HG03469 (cell line): ENCODE measurements at regions not wholly inside any gene's neighbourhood (a gene's known extent, or its start where the extent isn't known, plus 50 kb on each side); places are given as distances from the start of the nearest gene placed in this dataset.
"Not testable (repeated sequence)": the region's sequence is repeated elsewhere in the genome, so short reads cannot be mapped to it uniquely, and the experiment has no call there.

Experiments used
- ATAC-seq: cut with Tn5 transposase; IDR thresholded peaks from one replicate; pipeline ENCODE4 v1.9.1; 2021; ENCODE audit warnings: mild to moderate bottlenecking, moderate library complexity, moderate number of reproducible peaks; ENCODE audit not compliant: unreplicated experiment

DNA sequence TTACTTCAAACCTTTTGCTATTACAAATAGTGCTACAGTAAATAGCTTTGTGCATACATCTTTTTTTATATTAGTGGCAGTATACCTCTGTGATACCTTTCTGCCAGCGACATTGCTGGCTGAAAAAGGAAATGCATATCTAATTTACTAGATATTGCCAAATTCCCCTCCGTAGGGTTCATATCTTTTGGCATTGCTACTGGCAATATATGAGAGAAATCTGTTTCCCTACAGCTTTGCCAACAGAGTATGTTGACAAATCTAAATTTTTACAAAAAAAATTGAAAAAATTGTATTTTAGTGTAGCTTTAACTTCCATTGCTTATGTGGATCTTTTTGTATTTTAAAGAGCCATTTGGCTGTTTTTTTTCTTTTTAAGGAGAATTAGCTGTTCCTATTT, 426.7 kb downstream of the TRIB2 start:
- no peak for ATAC-seq

DNA sequence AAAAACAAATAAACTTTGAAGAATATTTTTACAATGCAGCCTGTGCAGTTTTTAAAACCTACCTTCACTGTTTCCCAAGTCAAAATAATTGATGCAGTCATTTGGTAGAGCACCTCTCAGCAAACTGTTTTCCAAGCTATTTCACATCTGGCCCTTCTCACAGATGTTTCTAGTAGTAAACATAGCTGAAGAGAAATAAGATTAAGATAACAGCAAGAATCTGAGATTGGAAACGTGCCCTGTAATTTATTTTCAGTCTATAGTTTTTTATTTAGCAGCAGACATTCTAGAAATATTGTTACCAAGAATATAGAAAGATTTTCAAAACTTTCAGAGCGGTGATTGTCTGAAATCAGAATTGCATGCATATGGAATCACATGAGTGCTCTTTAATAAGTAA, 440.2 kb downstream of the TRIB2 start:
- no peak for ATAC-seq

DNA sequence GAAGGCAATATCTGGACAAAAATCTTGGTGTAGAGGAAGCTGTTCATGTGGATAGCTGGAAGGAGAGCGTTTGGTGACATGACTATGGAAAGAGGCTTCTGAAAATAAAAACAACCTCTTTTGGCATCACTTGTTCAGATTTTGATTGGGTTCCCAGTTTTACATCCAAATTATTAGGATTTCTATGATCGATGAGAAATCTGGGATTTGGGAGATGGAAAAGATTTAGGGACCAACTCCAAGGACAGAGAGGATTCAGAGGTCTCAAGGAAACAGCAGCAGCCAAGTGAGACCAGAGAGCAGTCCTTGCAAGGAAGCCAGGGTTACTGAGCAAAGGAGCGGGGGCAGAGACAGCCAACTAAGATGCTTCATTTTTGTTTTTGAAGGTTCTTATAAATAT, 441.7 kb downstream of the TRIB2 start:
- ATAC-seq, result no peak

DNA sequence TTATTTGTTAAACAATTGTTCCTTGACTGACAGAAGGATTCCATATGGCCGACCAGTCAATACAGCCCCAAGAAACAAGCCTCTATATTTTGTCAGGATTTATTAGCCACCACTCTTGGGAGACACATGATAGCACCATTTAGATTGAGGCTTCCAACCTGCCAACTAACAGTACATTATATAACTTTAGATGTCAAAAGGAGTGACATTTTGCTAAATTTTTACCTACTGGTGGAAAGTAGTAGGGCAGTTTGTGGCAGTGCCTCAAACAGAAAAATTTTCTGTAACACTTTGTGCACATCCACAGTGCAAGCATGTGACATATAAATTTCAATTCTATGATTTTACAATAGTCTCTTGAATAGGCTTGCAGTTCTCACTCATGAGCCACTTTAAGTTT, 464.0 kb downstream of the TRIB2 start:
- no peak for ATAC-seq

GRCh38 chr2:13193075-13193474, 476.3 kb downstream of the TRIB2 start:
- ATAC-seq, result peak; percentile 61

GRCh38 chr2:13193900-13194299, 477.2 kb downstream of the TRIB2 start:
- ATAC-seq, result no peak

GRCh38 chr2:13195270-13195669, 478.5 kb downstream of the TRIB2 start:
- no peak for ATAC-seq

- ATAC-seq, result no peak
Observed at GRCh38 chr2:13197248-13197647, 480.5 kb downstream of the TRIB2 start.

DNA sequence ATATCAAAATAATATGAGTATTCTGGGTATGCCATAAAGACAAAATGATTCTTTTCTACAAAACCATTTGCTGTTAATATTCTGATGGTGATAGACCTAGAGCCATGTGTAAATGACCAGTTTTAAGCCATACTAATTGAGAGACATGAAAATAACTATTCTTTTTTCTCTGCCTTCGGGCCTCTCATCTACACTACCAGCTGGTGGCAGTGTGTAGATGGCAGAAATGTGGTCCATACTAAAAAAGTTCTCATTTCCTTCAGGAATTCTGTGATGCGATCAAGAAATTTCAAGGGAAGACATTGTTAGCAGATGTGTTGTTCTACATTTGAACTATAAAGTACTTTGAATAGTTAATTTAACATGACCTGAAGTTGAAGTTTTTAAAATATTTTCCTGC, 485.2 kb downstream of the TRIB2 start:
- no peak for ATAC-seq

DNA sequence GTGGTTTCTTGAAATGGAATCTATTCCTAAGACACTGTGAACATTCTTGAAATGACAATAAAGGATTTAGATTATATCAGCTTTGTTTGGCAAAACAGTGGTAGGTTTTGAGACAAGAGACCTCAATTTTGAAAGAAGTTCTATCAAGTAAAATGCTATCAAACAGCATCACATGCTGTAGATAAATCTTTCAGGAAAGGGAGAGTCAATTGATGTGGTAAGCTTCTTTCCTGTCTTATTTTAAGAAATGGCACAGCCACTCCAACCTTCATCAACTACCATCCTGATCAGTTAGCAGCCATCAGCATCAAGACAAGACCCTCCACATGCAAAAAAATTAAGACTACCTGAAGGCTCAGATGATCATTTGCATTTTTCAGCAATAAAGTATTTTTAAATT, 495.4 kb downstream of the TRIB2 start:
- no peak for ATAC-seq

- no peak for ATAC-seq
Observed at GRCh38 chr2:13218205-13218604, 501.5 kb downstream of the TRIB2 start.

DNA sequence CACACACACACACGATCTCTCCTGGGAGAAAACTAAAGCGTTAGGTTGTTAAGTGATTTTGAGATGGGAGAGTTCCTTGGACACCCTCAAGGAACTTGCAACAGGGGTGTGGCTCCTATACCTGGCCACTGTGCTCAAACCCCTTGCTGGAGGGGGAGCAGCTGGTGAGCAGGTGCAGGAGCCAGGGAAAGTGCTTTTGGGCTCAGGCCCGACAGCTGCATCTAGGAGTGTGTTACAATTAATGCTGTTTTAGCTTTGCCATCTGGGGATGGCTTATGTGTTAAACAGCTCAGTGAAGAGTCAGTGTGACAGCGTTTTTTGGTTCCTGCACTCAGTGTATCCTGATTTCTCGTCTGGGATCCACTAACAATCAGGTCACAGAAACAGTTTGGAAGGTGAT, 510.8 kb downstream of the TRIB2 start:
- ATAC-seq, result no peak

- ATAC-seq, result no peak
Observed at GRCh38 chr2:13230221-13230620, 513.5 kb downstream of the TRIB2 start.

- ATAC-seq, result no peak
Observed at GRCh38 chr2:13240061-13240460, 523.3 kb downstream of the TRIB2 start.

DNA sequence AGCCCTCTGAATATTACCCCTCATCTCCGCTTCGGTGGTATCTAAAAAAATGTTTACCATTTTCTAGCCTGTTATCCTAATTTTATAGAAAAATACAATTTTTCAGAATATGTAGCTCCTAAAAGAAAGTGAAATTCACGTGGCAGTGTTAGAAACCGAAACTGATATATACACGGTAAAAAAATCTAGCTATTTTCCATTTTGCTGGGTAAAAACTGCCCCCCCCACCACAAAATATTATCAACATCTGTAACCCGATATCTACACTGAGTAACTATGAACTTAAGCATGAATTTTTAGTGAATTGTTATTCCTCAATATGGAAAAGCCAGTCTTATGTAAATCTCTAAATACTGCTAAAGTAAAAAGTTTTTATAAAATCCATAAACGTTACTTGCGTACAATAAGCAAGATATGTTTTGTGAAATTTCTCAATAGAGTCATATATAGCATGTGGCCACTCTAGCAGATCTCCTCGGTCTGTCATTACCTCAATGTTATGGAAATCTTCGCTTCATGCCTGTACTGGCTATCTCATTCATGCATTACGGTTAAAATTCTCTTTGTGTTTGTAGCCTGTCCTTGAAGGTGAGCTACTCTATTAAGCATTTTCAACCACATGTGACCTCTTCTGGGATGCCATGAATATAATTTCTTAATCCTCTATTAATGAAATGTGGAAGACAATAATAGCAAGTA, 524.2 kb downstream of the TRIB2 start:
- peak; percentile 69 for ATAC-seq

GRCh38 chr2:13252615-13253014, 535.9 kb downstream of the TRIB2 start:
- ATAC-seq, result no peak

DNA sequence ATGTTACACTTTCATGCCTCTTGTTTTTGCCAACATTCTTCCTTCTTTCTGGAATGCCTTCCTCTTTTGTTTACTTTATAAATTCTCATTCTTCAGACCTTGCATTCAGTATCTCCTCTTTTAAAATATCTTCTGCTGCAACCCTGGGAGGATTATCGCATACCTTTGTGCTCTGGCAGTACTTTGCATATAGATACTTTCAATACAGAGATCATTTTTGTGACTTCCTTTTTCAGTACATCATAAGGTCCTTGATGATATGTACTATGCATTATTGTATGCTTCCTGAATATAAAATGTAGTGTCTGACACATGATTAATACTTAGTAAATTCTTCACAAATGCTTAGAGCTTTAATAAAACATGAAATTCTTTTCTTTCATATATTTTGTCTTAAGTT, 538.7 kb downstream of the TRIB2 start:
- ATAC-seq, result no peak

DNA sequence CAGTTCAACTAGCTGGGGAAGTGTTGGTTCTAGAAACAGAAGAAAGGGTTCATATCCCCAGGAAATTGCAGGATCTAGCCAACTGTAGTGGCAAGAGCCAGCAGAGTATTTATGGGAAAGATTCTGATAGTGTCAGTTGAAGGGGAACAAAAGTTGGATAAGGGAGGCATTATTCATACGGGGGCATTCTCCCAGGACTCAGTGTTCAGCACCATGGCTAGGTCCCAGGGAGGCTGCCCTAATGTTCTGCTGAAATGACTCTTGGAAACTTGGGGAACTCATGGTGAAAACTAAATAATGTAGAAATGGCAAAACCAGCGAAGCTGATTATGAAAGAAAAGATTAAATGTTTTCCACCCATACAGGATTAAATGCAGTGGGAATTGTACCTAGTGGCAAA, 543.7 kb downstream of the TRIB2 start:
- ATAC-seq, result no peak

DNA sequence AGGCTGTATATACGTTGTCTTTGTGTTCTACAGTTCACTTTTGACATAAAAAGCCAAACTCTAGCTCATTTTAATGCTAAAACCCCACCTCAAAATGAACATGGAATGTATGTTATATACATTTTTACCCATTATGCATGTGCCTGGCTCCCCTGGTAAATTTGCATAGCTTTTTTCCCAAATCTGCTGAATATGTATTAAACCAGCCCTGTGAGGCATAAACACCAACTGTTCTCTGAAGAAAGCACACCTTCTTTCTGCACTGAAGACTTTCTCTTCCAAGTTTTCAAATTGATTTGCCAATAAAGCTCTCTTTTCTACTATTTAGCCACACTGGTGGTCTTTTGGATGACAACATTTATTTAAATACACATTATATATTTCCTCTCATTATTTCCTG, 549.4 kb downstream of the TRIB2 start:
- ATAC-seq, result no peak

- ATAC-seq, result no peak
Observed at GRCh38 chr2:13284688-13285087, 568.0 kb downstream of the TRIB2 start.

GRCh38 chr2:13289310-13289709, 572.6 kb downstream of the TRIB2 start:
- ATAC-seq, result no peak

- not testable (repeated sequence) for ATAC-seq
Observed at GRCh38 chr2:13308478-13308805, 591.7 kb downstream of the TRIB2 start.

DNA sequence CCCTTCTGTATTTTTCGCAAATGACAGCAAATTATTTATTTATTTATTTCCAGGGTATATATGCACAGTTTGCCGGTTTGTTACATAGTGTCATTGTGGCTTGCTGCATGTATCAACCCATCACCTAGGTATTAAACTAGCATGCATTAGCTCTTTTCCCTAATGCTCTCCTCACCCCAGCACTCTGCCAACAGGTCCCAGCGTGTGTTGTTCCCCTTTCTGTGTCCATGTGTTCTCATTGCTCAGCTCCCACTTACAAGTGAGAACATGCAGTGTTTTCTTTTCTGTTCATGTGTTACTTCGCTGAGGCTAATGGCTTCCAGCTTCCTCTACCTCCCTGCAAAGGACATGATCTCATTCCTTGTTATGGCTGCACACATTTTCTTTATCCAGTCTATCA, 592.3 kb downstream of the TRIB2 start:
- no peak for ATAC-seq
